ENCODE measurements at regions not wholly inside any gene's neighbourhood (a gene's known extent, or its start where the extent isn't known, plus 50 kb on each side); places are given as distances from the start of the nearest gene placed in this dataset.

DNA sequence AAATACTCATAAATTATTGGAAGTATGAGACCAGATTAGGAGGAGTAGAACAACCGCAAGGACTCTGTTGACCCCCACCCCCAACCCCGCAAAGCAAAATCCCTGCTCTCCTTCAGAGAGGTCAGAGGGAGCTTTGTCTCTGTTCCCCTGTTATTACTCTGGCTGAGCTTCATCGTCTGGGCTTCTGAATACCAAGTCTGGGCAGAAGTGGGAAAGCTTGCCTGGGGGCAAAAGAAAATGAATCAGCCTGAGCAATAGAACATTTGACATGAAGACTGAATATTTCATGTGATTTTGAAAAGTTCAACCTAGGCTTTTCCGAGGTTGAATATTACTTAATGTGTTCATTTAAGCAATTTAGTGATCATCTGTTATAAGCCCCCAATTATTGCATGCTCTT, 114.6 kb upstream of the ARHGAP28 start:
- DNase-seq: peak; percentile 16

DNA sequence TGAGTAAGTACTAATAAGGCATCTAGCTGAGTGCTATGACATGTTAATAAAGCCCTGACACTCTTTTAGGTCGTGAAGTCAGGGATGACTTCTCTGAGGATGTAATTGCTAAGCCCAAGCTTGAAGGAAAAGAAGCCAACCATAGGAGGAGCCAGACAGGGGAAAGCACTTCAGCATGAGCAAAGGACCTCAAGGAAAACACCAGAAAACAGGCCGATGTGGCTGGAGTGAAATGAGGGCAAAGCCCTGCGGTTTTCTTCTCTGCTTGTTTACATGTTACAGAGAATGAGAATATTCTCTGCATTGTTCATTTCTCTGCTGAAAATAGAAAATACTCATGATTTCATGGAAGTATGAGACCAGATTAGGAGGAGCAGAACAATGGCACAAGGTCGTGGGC, 112.5 kb upstream of the ARHGAP28 start:
- no peak for DNase-seq

DNA sequence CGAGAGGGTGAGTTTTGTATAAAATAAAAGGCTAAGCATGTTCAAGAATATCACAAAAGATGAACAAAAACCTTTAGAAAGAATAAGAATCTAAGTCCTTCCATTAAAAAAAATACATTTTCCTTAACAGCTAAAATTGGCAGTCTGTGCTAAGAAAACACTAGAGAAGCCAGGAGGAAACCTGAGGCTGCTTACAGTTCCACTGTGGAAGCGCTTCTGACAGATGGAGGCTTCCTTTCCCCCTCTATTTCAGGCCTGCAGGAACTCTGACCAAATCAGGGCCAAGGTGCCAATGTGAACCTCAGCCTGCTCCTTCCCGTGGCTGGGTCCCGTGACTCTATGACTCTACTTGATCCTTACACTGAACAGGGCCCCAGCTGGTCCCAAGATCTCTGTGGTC, 108.1 kb upstream of the ARHGAP28 start:
- DNase-seq: peak; percentile 14

DNA sequence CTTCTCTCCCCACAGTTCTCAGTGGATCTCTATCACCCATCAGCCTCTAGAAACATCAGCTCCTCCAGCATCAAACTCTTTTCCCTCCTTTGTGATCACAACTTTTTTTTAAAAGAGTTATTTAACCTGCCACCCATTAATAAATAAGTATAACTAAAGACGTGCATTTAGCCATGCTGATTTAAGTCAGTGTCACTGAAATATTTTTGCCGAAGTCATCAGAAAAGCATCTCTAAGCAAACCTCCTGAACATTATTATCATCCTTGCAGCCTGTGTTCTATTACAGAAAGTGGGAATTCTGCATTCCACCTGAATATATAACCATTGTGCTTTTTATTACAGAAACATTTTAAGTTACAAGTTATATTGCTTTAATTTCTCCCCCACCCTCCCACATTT, 106.2 kb upstream of the ARHGAP28 start:
- DNase-seq: no peak

DNA sequence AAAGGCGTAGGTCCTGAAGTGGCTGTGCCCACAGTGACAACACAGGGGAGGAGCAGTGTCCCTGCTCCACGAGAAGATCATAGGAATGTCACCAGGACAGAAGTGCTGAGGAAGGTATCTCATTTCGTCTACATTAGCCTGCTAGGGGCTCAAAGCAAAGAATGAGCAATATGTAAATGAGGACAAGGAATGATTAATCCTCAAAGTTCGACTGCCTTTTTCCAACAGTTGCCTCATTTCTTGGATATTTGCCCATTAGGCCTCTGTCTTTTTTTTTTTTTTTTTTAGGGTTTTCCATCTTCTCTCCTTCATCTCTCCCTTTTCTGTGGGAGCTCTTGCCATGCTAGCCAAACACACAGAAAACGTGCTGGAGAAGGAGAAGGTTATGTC, 105.2 kb upstream of the ARHGAP28 start:
- DNase-seq: no peak

DNA sequence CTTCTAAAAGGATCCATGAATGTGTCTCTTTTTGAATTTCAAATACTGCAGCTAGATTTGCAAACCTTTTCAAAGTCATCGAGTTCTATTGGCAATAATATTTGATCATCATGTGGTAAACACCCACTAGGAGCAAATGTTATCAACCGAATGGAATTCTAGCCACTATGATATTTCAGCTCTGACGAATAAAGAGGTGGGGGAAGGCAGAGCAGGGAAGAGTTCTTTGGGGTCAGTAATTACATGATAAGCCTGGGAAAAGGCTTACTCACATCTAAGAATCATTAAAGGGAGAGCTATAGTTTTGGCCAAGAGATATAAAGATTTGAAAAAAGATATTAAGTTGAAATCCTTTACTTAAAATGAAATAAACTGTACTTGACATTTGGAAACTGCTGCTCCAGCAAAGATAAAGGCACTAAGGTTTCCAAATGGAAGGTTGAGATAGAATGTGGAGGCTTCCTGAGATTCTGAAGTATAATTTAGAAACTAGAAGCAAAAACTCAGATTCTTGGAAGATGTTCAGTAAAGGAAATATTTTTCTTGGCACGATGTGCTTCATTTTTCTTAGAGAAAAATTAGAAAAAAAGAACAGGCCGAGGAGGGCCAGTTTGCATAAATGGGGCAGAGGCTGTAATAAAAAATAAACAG, 104.7 kb upstream of the ARHGAP28 start:
- DNase-seq: no peak

DNA sequence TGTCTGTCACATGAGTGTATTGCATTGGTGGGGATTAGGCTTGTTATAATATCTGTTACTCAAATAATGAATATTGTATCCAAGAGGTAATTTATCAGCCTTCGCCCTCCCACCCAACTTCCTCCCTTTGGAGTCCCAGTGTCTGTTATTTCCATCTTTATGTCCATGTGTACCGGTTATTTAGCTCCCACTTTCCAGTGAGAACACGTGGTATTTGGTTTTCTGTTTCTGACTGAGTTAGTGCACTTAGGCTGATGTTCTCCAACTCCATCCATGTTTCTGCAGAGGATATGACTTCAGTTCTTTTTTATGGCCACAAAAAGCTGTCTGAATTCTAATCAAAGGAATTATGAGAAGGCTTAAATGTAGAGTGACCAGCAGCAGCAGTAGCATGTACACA, 104.0 kb upstream of the ARHGAP28 start:
- DNase-seq: no peak

DNA sequence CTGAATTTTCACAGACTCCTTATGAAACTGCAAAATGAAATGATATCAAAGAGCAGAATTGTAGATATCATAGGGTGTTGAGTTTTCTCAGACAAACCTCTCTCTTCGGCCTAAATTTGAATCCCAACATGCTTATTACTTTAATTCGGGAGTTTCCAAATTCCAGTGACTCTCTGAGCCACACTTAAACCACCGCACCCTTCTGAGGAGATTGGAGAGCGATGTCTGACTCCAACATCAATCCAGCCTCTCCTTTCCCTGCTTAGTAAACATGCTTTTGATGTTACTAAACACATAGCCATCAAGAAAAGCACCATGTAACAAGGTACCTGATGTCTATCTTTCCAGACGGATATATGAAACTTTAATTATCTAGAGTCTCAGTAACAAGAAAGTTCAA, 103.1 kb upstream of the ARHGAP28 start:
- DNase-seq: no peak

DNA sequence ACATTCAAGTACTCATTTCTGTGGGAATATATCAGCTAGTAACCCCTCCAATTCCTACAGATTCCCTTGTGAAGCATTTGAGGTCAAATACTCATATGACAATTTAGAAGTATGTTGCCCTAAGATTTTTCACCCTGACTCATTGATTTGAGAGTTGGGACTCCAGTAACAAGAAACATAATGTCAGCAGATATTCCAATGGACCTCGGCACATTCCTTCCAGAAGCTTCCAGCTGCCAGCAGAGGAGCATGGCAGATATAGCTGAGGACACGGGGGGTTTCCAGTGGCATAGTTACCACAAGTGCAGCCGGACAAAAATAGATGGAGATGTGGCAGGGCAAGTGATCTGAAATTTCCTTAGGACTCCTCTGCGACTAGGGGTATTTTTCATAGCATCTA, 101.9 kb upstream of the ARHGAP28 start:
- no peak for DNase-seq

DNA sequence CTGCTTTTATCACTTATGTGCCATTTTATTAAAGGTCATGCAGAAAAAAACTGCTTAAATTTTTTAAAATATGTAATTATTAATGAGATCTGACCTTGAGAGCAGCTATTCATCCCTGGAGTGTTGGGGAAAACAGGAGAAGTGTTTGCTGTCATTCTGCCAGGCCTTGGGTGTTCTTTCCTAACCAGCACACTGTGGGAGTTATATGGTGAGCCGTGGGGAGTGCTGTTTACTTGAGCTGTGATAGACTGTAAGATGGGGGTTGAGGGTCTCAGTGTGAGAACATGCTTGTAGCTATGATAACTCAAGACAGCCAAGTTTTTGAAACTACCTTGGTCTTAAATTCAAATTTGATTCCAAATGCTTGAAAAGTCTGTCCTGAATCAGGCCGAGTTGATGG, 101.3 kb upstream of the ARHGAP28 start:
- no peak for DNase-seq

DNA sequence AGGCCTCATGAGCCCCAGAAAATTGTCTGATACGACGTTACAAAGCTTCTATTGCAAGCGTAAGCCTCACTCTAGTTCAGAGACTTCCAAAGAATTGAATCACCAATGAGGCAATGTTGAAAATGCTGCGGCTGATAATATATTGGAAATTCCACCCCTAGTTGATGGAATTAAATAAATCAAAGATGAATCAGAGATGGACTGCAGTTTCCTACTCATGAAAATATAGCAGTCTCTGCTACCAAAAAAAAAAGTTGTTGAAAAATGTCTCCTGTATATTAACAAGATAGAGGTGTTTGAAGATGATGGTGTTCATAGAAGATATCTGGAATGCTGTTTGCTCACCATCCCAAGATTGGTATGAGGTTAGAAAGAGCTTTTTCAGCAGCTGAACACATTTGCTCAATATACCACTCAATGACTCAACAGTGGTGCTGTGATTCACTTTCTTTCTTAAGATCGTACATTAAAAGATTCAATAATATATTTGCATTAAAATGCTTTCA, 99.8 kb upstream of the ARHGAP28 start:
- DNase-seq: no peak

DNA sequence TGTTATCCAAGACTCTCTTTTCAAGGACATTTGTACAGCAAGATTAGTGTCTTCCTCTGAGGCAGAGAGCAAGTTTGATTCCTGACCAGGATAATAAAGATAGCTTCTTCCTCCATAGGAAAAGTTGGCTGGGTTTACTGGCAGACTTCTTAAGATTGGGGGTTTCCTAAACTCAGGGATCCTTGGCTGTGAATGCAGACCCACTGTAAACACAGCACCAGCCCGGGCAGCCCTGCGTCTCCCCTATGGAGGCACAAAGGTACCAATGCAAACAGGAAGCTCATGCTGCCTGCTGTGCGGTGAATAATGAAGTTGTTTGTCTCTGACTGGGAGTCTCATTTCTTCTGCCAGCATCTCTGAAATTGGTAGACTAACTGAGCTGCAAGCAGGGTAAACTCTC, 96.2 kb upstream of the ARHGAP28 start:
- peak; percentile 97 for DNase-seq

DNA sequence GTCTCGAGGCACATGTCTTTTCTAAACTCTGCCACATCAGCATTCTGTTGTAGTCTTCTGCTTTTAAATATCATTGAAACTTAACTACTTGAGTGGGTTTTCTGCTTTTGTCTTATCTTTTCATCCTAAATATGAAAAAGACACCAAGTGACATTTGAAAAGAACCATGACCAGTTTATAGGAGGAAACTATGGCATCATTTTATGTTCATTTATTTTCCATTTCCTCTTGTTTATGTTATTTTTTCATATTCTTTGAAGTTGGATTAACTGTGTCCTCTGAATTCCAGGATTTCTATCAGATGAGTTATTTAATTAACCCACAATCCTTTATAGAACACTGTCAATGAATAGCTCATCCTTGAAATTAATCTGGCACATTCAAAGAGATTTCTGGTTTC, 93.4 kb upstream of the ARHGAP28 start:
- no peak for DNase-seq

DNA sequence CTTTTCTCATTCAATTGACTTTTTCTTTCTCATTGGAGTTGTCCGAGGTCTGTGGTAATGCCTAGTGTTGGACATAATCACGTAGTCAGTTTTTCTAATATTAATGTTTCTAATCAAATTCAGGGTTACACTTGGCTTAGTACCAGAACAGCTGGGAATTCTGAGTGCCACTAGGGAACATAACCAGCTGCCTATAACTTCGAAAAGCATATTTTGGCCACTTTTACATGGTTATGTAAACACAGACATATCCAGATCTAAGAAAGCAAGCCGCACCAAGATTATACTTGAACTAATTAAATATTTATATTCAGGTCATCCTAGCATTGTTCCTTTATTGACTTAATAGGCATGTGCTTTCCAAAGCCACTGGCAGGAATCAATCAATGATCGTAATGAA, 91.1 kb upstream of the ARHGAP28 start:
- DNase-seq: peak; percentile 63

DNA sequence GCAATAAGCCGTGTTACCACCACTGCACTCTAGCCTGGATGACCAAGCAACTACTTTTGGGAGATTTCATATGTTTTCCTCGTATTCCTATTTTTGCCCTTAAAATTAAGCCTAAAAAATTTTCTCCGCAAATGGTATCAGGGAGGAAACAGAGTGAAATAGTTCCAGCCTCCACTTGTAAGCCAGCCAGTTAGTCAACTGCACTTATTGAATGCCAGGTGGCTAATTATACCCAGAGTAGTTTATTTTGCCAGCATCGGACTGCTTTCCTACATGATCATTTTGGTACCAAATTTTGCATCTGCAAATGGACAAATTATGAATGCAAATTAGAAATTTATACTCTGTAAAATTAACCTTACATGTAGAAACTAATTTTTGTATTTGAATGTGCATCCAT, 90.2 kb upstream of the ARHGAP28 start:
- peak; percentile 82 for DNase-seq

DNA sequence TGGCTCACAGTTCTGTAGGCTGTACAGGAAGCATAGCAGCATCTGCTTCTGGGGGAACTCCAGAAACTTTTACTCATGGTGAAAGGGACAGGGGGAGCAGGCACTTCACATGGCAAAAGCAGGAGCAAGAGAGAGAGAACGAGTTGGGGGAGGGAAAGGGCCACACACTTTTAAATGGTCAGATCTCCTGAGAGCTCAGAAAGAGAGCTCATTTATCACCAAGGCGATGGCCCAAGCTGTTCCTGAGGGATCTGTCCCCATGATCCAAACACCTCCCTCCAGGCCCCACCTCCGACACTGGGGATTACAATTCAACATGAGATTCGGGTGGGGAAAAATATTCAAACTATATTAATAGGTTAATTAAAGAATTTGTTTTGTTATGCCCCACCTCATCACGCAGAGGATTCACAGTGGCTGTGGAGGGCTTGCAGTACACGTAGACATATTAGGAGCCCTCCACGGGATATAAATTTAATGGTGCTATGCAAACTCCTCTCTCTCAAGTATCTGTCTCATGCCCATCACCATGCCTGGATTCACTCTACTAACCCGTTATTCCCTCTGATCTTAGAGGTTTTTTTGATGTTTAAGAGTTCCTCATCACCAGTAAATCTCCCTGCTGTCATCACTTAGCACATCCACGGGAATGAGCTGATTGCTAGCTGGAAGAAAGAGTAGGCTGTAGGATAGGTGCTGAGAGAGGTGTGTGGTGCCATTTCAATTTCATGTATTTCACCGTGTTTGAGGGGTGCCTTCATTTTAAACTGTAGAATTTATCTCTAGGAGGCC, 84.5 kb upstream of the ARHGAP28 start:
- DNase-seq: peak; percentile 78

DNA sequence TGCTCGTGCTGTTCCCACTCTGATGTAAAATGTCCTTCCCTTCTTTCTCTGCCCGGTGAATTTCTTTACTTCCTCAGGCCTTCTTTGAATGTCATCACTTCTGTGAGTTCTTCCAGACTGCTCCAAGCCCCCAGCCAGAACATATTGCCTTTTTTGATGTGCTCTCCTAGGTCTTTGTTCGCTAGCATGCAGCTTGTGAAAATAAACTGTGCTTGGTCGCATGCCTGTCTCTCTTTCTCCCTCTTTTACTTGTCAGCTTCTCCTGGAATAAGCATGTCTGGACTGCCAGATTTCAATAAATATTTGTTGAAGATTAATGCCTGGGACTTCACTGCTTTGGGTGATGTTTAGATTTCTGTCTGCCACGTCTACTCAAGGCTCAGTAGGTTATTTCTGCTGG, 82.7 kb upstream of the ARHGAP28 start:
- no peak for DNase-seq

DNA sequence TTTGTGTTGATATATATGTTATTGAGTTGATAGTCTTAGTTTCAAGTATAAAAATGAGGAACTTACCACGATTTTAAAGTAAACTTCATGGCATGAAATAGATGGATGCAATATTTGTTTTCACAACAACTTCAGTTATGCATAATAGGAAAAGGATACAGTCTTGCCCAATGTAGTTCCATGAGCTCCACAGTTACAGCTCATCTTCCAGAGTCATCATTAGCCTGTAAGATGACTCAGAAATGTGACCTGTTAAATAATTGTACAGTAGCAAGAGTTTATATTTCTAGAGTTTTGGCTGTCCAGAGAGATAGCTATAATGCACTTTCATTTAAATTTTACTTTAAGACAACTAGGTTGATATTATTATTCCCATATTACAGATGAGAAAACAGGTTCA, 80.9 kb upstream of the ARHGAP28 start:
- no peak for DNase-seq

DNA sequence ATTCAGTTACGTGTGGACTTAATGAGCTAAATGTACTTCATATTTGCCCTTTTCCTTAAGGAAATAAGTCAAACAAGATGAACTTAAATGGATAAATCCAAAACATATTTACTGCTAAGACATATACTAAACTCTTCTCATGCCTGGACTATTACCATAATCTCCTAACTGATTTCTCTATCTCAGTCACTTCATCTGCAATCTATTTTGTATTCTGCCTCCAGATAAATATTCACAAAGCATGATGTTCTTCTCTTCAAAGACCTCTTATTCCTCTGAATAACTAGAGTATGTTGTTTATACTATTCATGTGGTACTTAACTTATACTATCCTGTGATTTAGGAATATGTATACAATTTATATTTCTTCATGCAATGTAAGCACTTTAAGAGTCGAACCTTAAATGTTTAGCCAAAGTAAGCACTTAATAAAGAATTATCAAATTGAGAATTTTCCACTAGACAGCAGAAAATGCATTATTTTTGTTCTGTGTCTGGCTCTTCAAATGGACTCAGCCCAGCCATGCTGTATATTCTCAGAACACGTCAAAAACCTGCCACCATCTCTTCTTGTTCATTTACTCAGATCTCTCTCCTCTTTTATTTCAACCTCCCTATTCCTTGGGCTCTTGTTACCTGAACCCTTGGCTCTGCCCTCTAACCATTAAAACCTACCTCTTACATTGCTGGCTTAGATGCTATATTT, 79.9 kb upstream of the ARHGAP28 start:
- DNase-seq: no peak

DNA sequence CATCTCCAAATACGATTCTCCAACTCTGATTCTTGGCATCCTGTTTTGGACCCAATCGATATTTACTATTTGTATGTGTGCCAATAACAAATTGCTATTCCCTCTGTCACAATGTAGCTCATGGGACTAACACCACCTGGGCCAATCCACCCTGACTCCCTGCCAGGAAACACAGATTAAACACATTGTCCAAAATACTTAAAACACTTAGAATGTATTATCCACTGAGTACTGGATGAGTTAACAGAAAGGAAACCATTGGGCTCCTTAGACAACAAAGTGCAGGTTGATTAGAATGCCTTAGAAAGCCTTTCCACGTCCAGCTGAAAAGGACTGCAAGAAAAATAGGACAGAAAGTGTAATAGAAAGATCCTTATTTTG, 79.4 kb upstream of the ARHGAP28 start:
- peak; percentile 27 for DNase-seq

DNA sequence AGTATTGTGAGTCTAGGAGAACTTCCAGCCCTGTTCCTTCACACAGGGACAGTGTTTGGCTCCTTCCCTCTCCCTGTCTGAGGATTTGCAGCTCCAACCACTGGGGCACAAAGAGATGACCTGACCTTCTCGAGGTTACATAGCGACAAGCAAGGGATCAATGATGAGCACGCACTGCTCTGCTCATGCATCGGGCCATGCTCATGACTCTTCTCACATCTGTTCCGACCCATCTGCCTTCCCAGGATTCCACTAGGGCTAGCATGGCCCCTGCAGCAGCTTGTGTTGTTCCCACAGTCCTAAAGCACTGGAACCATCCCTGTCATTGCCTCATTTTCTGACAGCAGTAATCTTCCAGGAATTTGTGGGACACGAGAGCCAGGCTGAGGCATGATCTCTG, 78.8 kb upstream of the ARHGAP28 start:
- no peak for DNase-seq

DNA sequence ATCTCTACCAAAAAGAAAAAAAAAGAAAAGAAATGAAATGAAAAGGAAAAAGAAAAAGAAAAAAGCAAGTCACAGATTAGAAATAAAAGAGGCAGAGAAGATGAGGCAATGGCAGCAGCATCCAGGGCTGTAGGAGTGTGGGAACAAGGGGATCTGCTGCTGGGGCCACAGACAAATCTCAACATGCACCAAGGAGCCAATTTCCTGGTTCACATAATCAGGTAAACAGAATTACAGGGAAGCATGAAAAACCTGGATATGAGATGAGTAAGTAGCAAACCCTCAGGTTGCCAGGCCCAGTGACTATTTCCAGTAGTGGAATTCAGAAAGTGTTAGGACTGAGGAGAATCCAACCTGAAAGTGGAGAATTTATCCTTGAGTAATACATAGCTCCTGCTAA, 77.4 kb upstream of the ARHGAP28 start:
- DNase-seq: peak; percentile 35

DNA sequence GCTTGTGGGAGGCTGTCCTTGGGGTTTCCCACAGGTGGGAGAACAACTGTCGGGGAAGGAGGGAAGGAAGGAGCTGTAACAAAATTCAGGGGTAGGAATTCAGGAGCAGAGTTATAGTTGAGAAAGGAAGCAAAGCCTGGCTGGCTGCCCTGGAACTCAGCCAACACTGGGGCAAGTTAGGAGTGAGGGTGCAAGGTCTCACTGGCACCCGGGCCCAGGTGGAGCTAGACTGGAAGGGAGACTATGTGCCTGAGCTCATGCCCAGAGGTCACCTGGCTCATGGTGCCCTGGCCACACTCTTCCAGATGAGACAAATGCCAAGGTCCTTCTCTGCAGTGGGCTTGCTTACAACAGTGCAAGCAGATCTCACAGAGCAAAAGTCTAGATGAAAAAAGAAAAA, 75.6 kb upstream of the ARHGAP28 start:
- DNase-seq: peak; percentile 70

All from NCI-H69 (cell line).